GF-D8 (cell line): ENCODE measurements at regions not wholly inside any gene's neighbourhood (a gene's known extent, or its start where the extent isn't known, plus 50 kb on each side); places are given as distances from the start of the nearest gene placed in this dataset.
"Not testable (repeated sequence)": the region's sequence is repeated elsewhere in the genome, so short reads cannot be mapped to it uniquely, and the experiment has no call there.

Source experiments
- DNase-seq: peaks from one replicate; lab custom pipeline; 2025; lab: John Stamatoyannopoulos, UW

DNA sequence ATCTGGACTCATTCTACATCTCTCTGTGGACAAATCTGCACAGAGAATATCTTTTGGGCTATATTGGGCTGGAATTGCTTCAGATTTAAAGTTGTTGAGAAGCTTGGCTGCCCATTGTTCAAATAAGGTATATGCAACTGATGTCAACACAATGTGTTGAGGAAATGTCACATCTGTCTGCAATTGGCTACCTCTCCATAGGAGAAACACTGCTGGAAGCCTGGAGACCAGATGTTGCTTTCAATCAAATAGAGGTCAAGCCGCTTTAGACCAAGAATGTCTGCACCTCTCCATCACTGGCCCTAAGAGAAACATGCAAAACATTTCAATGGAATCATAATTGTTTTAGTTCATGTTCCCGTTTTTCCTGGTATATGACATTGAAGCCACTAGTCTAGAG is 720.2 kb downstream of the SLC4A3 start:
- no peak for DNase-seq

- DNase-seq, result no peak
These were observed 720.8 kb downstream of the SLC4A3 start for GRCh38 chr2:220348206-220348605.

DNA sequence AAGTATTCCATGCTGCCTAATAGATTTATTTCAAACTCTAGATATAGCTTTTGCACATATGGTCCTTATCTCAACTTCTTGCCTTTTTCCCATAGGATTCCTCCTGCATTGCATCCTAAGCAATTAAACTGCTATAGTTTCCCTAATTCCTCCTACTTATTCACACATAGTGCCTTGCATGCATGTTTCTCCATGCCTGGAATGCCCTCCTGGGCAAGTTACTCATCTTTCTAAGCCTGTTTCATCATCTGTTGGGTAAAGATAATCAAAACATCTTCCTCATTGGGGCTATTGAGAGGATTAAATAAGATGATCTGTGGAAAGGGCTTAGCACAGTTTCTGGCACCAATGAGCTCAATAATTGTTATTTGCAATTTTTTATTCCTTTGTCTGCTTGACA is 726.5 kb downstream of the SLC4A3 start:
- DNase-seq, result no peak

DNA sequence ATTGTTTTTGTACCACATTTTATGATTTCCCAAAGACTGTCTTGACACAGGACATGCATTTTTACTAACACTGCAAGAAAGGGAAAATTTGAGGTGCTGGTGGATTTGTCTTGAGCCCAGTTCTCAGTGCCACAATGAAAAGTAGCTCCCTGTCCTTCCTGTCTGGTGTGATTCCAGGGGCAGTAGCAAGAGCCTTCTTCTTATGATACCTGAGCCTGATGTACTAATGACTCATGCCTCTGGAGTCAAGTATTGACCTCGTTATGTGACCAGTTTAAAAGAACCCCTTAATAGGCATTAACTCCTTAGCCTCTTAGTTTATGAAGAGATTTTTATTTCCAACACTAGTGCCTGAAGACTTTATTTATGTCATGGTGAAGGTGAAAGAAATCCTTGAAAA is 728.6 kb downstream of the SLC4A3 start:
- DNase-seq, result no peak

GRCh38 chr2:220365023-220365422 is 737.6 kb downstream of the SLC4A3 start:
- DNase-seq, result no peak

DNA sequence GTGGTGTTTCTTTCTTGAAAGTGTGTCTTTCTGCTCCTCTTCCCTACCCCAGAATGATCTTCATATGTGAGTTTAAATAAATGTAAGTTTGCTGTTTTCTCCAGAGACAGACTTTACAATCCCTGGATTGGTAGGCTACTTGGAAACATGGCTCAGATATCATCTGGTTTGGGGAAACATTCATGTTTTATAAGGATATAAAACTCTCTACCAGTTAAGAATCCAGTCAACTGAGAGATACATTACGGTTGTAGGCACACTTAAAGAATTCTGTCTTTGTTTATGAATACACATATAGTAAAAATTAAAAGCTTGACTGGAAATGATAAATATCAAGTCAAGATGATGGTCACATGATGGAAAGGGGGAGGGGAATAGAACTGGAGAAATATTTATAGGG is 739.3 kb downstream of the SLC4A3 start:
- DNase-seq, result no peak

GRCh38 chr2:220370764-220371163 is 743.3 kb downstream of the SLC4A3 start:
- DNase-seq, result no peak

GRCh38 chr2:220371211-220371610 is 743.8 kb downstream of the SLC4A3 start:
- DNase-seq, result no peak

GRCh38 chr2:220373878-220374277 is 746.4 kb downstream of the SLC4A3 start:
- no peak for DNase-seq

DNA sequence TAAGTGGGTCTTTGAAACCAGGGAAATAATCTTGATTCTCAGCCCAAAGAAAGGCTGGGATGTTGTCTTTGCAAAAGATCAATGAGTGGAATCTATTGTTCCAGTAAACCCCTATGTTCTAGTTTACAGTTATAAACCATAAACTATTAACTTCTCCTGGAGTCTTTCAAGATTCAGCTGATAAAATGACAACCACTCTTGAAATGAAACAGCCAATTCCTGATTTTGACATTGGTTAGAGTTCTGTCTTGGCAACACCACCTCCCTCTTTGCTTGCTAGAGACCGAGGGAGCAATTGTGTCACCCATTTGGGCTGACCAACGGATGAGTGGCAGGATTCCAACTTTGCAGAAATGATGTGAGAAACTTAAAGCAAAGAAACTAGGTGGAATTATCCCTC is 746.9 kb downstream of the SLC4A3 start:
- DNase-seq, result no peak

- DNase-seq, result no peak
These were observed 750.2 kb downstream of the SLC4A3 start for GRCh38 chr2:220377482-220378155.

GRCh38 chr2:220387758-220388157 is 760.3 kb downstream of the SLC4A3 start:
- not testable (repeated sequence) for DNase-seq

- DNase-seq, result no peak
These were observed 766.3 kb downstream of the SLC4A3 start for GRCh38 chr2:220393711-220394110.

DNA sequence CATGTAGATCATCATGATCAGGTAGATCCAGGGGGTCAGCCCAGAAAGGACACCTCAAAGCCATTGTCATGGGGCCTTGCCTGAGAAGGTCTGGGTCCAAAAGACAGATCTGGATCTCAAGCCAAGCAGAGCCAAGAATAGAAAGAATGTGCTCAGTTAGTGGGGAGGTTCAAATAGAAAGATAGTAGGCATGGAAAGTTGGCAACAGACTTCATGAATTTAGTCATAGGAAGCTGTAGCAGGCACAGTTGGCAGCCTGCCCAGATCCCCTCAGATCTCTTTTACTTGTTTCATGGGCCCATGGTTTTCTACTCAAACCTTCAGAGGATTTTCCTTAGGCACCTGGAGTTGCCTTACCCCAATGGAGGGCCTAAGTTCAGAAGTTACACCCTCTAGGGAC is 767.0 kb downstream of the SLC4A3 start:
- no peak for DNase-seq

DNA sequence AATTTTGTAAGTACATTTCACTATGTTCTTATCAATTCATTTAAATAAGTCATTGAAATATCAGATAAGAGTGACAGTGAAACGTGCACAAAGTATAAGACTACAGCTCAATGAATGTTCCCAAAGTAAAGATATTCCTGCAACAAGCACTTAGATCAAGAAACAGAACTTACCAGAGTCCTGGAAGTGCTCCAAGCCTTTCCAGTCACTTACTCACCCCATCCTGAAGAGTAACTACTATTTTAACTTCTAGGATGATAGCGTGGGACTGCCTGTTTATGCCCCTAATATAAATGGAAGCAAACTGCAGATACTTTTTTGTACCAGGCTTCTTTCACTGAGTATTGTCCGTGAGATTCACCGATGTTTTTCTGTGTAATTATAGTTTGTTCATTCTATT is 768.9 kb downstream of the SLC4A3 start:
- DNase-seq, result no peak

- DNase-seq, result no peak
These were observed 782.9 kb downstream of the SLC4A3 start for GRCh38 chr2:220410296-220410695.

DNA sequence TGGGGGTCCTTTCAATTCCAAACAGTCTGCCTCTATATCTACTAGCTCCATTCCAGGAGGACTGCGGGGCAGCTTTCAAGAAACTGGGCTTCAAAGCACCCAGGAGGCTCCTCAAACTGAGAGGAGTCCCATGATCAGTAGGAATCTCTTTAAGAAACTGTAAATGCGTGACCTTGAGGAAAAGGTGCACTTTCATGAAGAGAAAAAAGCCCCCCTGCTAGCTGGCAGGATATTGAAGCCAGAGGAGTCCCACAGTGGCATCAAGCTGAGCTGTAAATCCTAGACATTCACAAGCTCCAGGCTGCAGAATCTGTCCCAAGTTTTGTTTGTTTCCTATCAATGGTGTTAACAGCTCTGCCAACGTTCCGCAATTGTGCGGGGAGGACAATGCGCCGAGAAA is 790.1 kb downstream of the SLC4A3 start:
- DNase-seq, result no peak

GRCh38 chr2:220419647-220420046 is 792.2 kb downstream of the SLC4A3 start:
- no peak for DNase-seq

DNA sequence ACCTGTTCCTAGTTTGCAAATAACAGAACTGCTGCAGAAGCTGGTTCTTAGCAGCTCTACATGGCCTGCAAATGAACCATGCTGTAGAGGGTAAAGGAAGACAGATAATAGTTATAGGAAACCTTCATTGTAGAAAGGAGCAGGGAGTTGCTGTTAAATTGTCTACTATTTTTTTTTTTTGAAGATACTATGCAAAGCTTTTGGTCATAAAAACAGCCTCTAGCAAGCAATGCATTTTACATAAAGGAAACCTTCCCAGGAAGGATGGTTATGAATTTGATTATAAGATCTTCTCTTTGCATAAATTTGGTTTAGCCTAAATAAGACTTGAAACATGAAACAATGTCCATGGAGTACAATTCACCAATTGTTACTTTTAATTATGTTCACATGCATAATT is 793.4 kb downstream of the SLC4A3 start:
- DNase-seq, result no peak

GRCh38 chr2:220422676-220423075 is 795.2 kb downstream of the SLC4A3 start:
- DNase-seq, result no peak

GRCh38 chr2:220424561-220424960 is 797.1 kb downstream of the SLC4A3 start:
- no peak for DNase-seq

DNA sequence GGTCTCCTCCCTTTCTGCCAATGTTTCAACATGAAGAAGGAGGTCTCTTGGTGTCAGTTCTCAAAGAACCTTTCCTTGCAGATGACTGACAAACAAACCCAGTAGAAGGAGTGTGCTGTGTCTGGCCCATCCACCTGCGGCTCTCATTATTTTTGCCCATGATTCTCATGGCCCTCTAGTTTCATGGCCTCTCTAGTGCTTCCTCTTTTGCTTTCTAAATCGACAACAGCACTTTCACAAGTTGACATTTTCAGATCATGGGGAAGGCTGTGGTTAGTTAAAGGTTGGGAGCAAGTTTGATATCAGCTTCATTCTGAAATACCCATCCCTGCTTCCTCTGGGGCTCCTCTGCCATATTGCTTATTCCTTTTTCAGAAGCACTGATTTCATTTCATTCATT is 805.2 kb downstream of the SLC4A3 start:
- DNase-seq, result no peak

GRCh38 chr2:220433131-220433530 is 805.7 kb downstream of the SLC4A3 start:
- DNase-seq, result no peak

DNA sequence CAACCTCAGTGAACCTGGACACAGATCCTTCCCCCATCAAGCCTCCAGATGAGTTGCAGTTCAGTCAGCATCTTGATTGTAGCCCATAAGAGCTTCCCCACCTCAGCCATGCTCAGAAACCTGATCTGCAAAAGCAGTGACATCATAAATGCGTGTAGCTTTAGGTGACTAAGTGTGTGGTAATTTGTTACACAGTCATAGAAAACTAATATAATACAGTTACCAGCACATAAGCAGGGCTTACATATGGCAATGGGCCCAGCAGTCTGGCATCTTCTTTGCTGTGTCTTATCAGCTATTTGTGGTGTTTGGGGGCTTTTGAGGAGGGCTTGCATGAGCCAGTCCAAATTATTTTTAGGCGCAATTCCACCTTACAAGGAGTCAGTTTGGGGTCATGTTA is 807.0 kb downstream of the SLC4A3 start:
- no peak for DNase-seq

DNA sequence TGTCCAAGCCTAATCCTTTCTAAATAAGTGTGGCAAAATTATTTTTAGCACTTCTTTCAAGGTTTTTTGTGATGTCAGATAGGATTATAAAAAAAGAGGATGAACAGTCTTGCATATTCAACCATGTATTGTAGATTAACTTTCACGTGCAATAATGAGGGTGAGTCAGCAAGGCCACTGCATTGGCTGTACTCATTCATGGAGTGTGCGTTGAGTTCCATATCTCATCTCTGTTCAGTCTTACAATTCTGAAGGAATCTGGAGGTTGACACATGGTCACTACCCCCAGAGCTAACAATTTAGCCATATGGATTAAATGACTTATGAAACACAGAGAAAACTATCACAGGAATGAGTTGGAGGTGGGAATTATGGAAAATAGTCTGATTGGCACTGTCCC is 810.5 kb downstream of the SLC4A3 start:
- DNase-seq, result no peak
